HepG2 (cell line): ENCODE measurements at regions not wholly inside any gene's neighbourhood (a gene's known extent, or its start where the extent isn't known, plus 50 kb on each side); places are given as distances from the start of the nearest gene placed in this dataset.

ENCODE experiments used
- BRCA1 ChIP-seq: sonication (generic); formaldehyde crosslinking; IDR thresholded peaks from 2 replicates; pipeline ENCODE4 v1.4.0; 2020; ENCODE audit warnings: missing genetic modification reagents
- BRD4 ChIP-seq: sonication (generic); formaldehyde crosslinking; IDR thresholded peaks from 2 replicates; pipeline ENCODE4 v1.4.0; 2020; ENCODE audit warnings: missing genetic modification reagents
- DZIP1 ChIP-seq: sonication (generic); formaldehyde crosslinking; IDR thresholded peaks from 2 replicates; pipeline ENCODE4 v1.5.0; 2020; ENCODE audit warnings: mild to moderate bottlenecking, missing genetic modification reagents
- FLYWCH1 ChIP-seq: sonication (generic); formaldehyde crosslinking; IDR thresholded peaks from 2 replicates; pipeline ENCODE4 v1.8.1; 2023; ENCODE audit warnings: mild to moderate bottlenecking, missing genetic modification reagents
- HBP1 ChIP-seq: IDR thresholded peaks from 2 replicates; pipeline ENCODE4 v1.6.1; 2016; ENCODE audit warnings: low read depth, control low read depth
- KDM5A ChIP-seq: fragments of 200-600 bp; sonication (generic); IDR thresholded peaks from 2 replicates; pipeline ENCODE4 v1.7.0; 2018; ENCODE audit warnings: antibody characterized with exemption, mild to moderate bottlenecking, low read length, borderline replicate concordance
- LCORL ChIP-seq, 2 experiments: fragments of 450-650 bp in 1 of 2; sonication (generic) in 1 of 2; formaldehyde crosslinking in 1 of 2; IDR thresholded peaks; 2 replicates each; pipeline versions ENCODE4 v1.5.0 to v1.6.1; 2017 to 2020; ENCODE audit warnings: antibody characterized with exemption in 1 of 2, missing genetic modification reagents in 1 of 2
- MLX ChIP-seq: IDR thresholded peaks from 2 replicates; pipeline ENCODE4 v1.6.1; 2016
- PRPF4 ChIP-seq: fragments of 200-400 bp; formaldehyde crosslinking; IDR thresholded peaks from 2 replicates; pipeline ENCODE4 v1.6.1; 2016; ENCODE audit warnings: low read length, low read depth; ENCODE audit not compliant: poor library complexity, severe bottlenecking
- SNRNP70 ChIP-seq: fragments of 200-400 bp; formaldehyde crosslinking; IDR thresholded peaks from 2 replicates; pipeline ENCODE4 v1.6.1; 2017; ENCODE audit warnings: mild to moderate bottlenecking, low read depth, low read length, moderate library complexity
- TERF1 ChIP-seq: sonication (generic); formaldehyde crosslinking; IDR thresholded peaks from 2 replicates; pipeline ENCODE4 v1.8.0; 2022; ENCODE audit warnings: mild to moderate bottlenecking, missing genetic modification reagents, moderate library complexity
- ZFP36L2 ChIP-seq: sonication (generic); formaldehyde crosslinking; IDR thresholded peaks from 2 replicates; pipeline ENCODE4 v1.4.0; 2020; ENCODE audit warnings: missing genetic modification reagents
- ZIK1 ChIP-seq: sonication (generic); formaldehyde crosslinking; IDR thresholded peaks from 2 replicates; pipeline ENCODE4 v1.5.0; 2020; ENCODE audit warnings: mild to moderate bottlenecking, low read depth, missing genetic modification reagents, borderline replicate concordance
- ZNF136 ChIP-seq: sonication (generic); formaldehyde crosslinking; IDR thresholded peaks from 2 replicates; pipeline ENCODE4 v1.8.1; 2022; ENCODE audit warnings: low read depth, mild to moderate bottlenecking, moderate library complexity, missing genetic modification reagents
- ZNF224 ChIP-seq: sonication (generic); formaldehyde crosslinking; IDR thresholded peaks from 2 replicates; pipeline ENCODE4 v1.5.0; 2020; ENCODE audit warnings: mild to moderate bottlenecking, missing genetic modification reagents
- ZNF550 ChIP-seq: sonication (generic); formaldehyde crosslinking; IDR thresholded peaks from 2 replicates; pipeline ENCODE4 v1.4.0; 2020; ENCODE audit warnings: mild to moderate bottlenecking, missing genetic modification reagents, borderline replicate concordance
- ZNF567 ChIP-seq: sonication (generic); formaldehyde crosslinking; IDR thresholded peaks from 2 replicates; pipeline ENCODE4 v1.8.1; 2023; ENCODE audit warnings: mild to moderate bottlenecking, missing genetic modification reagents, borderline replicate concordance
- ZNF598 ChIP-seq: sonication (generic); formaldehyde crosslinking; IDR thresholded peaks from 2 replicates; pipeline ENCODE4 v1.5.1; 2020; ENCODE audit warnings: mild to moderate bottlenecking, missing genetic modification reagents, borderline replicate concordance
- ZNF710 ChIP-seq: sonication (generic); formaldehyde crosslinking; IDR thresholded peaks from 2 replicates; pipeline ENCODE4 v1.5.0; 2020; ENCODE audit warnings: mild to moderate bottlenecking, missing genetic modification reagents, borderline replicate concordance
- ZNF883 ChIP-seq: sonication (generic); formaldehyde crosslinking; IDR thresholded peaks from 2 replicates; pipeline ENCODE4 v1.5.1; 2020; ENCODE audit warnings: mild to moderate bottlenecking, missing genetic modification reagents; ENCODE audit errors: not compliant biosample characterization

- no peak for TF ChIP-seq KDM5A
- no peak for TF ChIP-seq TERF1 (CRISPR knock-in tag)
- no peak for TF ChIP-seq ZNF550
- no peak for TF ChIP-seq ZNF136 (CRISPR knock-in tag)
- no peak for TF ChIP-seq SNRNP70
- TF ChIP-seq BRCA1 (CRISPR knock-in tag): no peak
- TF ChIP-seq ZNF598 (CRISPR knock-in tag): no peak
- TF ChIP-seq BRD4 (CRISPR knock-in tag): no peak
- TF ChIP-seq PRPF4: no peak
- TF ChIP-seq ZFP36L2 (CRISPR knock-in tag): no peak
- no peak for TF ChIP-seq ZIK1 (CRISPR knock-in tag)
- TF ChIP-seq ZNF567 (CRISPR knock-in tag): 0 out of 2 replicates have a peak, but pooled peaks have one; percentile 67
- TF ChIP-seq ZNF710 (CRISPR knock-in tag): no peak
- no peak for TF ChIP-seq FLYWCH1 (CRISPR knock-in tag)
- no peak for TF ChIP-seq ZNF883 (CRISPR knock-in tag)
- TF ChIP-seq HBP1 (CRISPR knock-in tag): no peak; the same call in 1 of the 2 replicates
- TF ChIP-seq DZIP1 (CRISPR knock-in tag): no peak
- TF ChIP-seq MLX (CRISPR knock-in tag): no peak
- TF ChIP-seq ZNF224 (CRISPR knock-in tag): no peak
- no peak for TF ChIP-seq LCORL (IDR thresholded peaks at IDR 0.05)
- TF ChIP-seq LCORL (CRISPR knock-in tag; IDR thresholded peaks at IDR 0.05): no peak
Observed at GRCh38 chr20:50344232-50345071, 153.8 kb downstream of the CEBPB start (continued).
